DND-41 (cell line): ENCODE measurements at regions not wholly inside any gene's neighbourhood (a gene's known extent, or its start where the extent isn't known, plus 50 kb on each side); places are given as distances from the start of the nearest gene placed in this dataset.

Source experiments
- EZH2 ChIP-seq: IDR thresholded peaks from 3 replicates; pipeline ENCODE4 v1.6.1; 2012; ENCODE audit warnings: borderline replicate concordance, low read depth, mild to moderate bottlenecking, moderate library complexity, low read length, inconsistent platforms; ENCODE audit not compliant: severe bottlenecking
- TF ChIP-seq, protein P1 (sequence below): IDR thresholded peaks from 2 replicates; pipeline ENCODE4 v1.5.1; 2012; ENCODE audit warnings: borderline replicate concordance, low read length, moderate library complexity, mild to moderate bottlenecking; ENCODE audit not compliant: poor library complexity, severe bottlenecking; ENCODE audit errors: extremely low read depth

DNA sequence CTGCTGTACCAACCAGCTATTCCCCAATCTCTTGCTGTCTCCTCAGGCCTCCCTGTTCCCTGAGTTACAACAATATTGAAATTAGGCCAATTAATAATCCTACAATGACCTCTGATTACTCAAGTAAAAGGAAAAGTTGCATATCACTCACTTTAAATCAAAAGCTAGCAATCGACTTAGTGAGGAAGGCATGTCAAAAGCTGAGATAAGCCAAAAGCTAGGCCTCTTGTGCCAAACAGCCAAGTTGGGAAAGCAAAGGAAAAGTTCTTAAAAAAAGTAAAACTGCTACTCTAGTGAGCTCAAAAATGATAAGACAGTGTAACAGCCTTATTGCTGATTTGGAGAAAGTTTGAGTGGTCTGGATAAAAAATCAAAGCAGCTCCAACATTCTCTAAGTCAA lies 129.8 kb downstream of the LSMEM1 start:
- TF ChIP-seq, protein P1, sequence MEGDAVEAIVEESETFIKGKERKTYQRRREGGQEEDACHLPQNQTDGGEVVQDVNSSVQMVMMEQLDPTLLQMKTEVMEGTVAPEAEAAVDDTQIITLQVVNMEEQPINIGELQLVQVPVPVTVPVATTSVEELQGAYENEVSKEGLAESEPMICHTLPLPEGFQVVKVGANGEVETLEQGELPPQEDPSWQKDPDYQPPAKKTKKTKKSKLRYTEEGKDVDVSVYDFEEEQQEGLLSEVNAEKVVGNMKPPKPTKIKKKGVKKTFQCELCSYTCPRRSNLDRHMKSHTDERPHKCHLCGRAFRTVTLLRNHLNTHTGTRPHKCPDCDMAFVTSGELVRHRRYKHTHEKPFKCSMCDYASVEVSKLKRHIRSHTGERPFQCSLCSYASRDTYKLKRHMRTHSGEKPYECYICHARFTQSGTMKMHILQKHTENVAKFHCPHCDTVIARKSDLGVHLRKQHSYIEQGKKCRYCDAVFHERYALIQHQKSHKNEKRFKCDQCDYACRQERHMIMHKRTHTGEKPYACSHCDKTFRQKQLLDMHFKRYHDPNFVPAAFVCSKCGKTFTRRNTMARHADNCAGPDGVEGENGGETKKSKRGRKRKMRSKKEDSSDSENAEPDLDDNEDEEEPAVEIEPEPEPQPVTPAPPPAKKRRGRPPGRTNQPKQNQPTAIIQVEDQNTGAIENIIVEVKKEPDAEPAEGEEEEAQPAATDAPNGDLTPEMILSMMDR, result no peak
- no peak for TF ChIP-seq EZH2
